GM12878 (cell line): ENCODE measurements at regions not wholly inside any gene's neighbourhood (a gene's known extent, or its start where the extent isn't known, plus 50 kb on each side); places are given as distances from the start of the nearest gene placed in this dataset.
"Not testable (repeated sequence)": the region's sequence is repeated elsewhere in the genome, so short reads cannot be mapped to it uniquely, and the experiment has no call there.

Source experiments
- ATAC-seq: fragments of 200-7000 bp; cut with Tn5 transposase; 3 replicates; pipeline ENCODE4 v1.9.1; 2020; ENCODE audit warnings: mild to moderate bottlenecking, moderate library complexity
- BruUV-seq: library from RNA; stranded (reverse); fragments of 400-500 nt; replicated peaks from 2 replicates; lab custom pipeline; 2021; lab: Mats Ljungman, UMichigan
- CTCF ChIA-PET: fragments of 300-600 bp; sonication (Branson Sonifier 250); formaldehyde crosslinking; extraction: SDS; loops from one replicate; lab custom pipeline; 2021; ENCODE audit warnings: inconsistent platforms; lab: Yijun Ruan, JAX
- POLR2A ChIA-PET: fragments of 350-600 bp; formaldehyde crosslinking; extraction: SDS; loops from one replicate; lab custom pipeline; 2021; ENCODE audit warnings: inconsistent platforms; lab: Charles Lee
- RAD21 ChIA-PET: fragments of 300-600 bp; sonication (Branson Sonifier 250); formaldehyde crosslinking; loops from one replicate; lab custom pipeline; 2023; ENCODE audit warnings: antibody characterized with exemption; ENCODE audit not compliant: unreplicated experiment; lab: Charles Lee
- SMC1A ChIA-PET: fragments of 300-600 bp; sonication (Branson Sonifier 250); formaldehyde crosslinking; loops from one replicate; lab custom pipeline; 2023; ENCODE audit not compliant: unreplicated experiment, uncharacterized antibody; lab: Charles Lee
- DNase-seq: peaks from one replicate; pipeline ENCODE4 v3.0.0-alpha.2; 2011; ENCODE audit warnings: low read depth, low spot score
- FAIRE-seq: peaks from 3 replicates; lab custom pipeline; 2011; peaks lifted over from hg19 to GRCh38; lab: Jason Lieb, UNC
- H2AFZ ChIP-seq: 2 replicates; pipeline ENCODE4 v1.6.0; 2011; ENCODE audit warnings: low read depth, low read length, control low read depth; ENCODE audit not compliant: control insufficient read depth
- H3K27ac ChIP-seq: 2 replicates; pipeline ENCODE4 v1.5.1; 2011; ENCODE audit warnings: control low read depth; ENCODE audit not compliant: control insufficient read depth, insufficient read depth
- H3K27me3 ChIP-seq, 2 experiments: replicated peaks in 1 of 2; 2 replicates each; pipeline versions ENCODE4 v1.6.0 to v1.6.1; 2011; ENCODE audit warnings: low read length in 1 of 2; ENCODE audit not compliant: control insufficient read depth in 2 of 2, insufficient read depth in 2 of 2
- H3K36me3 ChIP-seq, 2 experiments: 2 replicates each; pipeline ENCODE4 v1.5.1; 2011; ENCODE audit warnings: low read length in 1 of 2; ENCODE audit not compliant: control insufficient read depth in 2 of 2, insufficient read depth in 2 of 2
- H3K4me1 ChIP-seq: 2 replicates; pipeline ENCODE4 v1.6.1; 2011; ENCODE audit warnings: mild to moderate bottlenecking, low read length, moderate library complexity, mixed read lengths; ENCODE audit not compliant: control insufficient read depth, insufficient read depth
- H3K4me2 ChIP-seq: 2 replicates; pipeline ENCODE4 v1.6.0; 2011; ENCODE audit warnings: control low read depth; ENCODE audit not compliant: control insufficient read depth, insufficient read depth
- H3K4me3 ChIP-seq: fragments of 200-600 bp; sonication (generic); 2 replicates; pipeline ENCODE4 v1.5.1; 2016
- H3K79me2 ChIP-seq: 2 replicates; pipeline ENCODE4 v1.6.0; 2011; ENCODE audit warnings: low read length; ENCODE audit not compliant: control insufficient read depth, insufficient read depth
- H3K9ac ChIP-seq: 2 replicates; pipeline ENCODE4 v1.8.0; 2011; ENCODE audit warnings: low read length, control low read depth, mixed read lengths; ENCODE audit not compliant: control insufficient read depth, insufficient read depth
- H3K9me3 ChIP-seq: replicated peaks from 3 replicates; pipeline ENCODE4 v1.5.1; 2011; ENCODE audit warnings: mild to moderate bottlenecking, low read length; ENCODE audit not compliant: control insufficient read depth, insufficient read depth
- H4K20me1 ChIP-seq: 2 replicates; pipeline ENCODE4 v1.6.0; 2011; ENCODE audit not compliant: control insufficient read depth, insufficient read depth
- CEBPZ ChIP-seq: fragments of 150-350 bp; IDR thresholded peaks from 2 replicates; pipeline ENCODE4 v1.6.1; 2016; ENCODE audit warnings: low read depth, low read length
- CUX1 ChIP-seq: IDR thresholded peaks from 2 replicates; pipeline ENCODE4 v1.6.1; 2012; ENCODE audit warnings: improper control_type of control experiment, low read depth, low read length; ENCODE audit not compliant: insufficient replicate concordance
- KLF5 ChIP-seq: fragments of 450-650 bp; IDR thresholded peaks from 2 replicates; pipeline ENCODE4 v1.6.1; 2014; ENCODE audit warnings: mild to moderate bottlenecking; ENCODE audit not compliant: partially characterized antibody
- NFYA ChIP-seq: IDR thresholded peaks from 2 replicates; pipeline ENCODE4 v1.6.1; 2011; ENCODE audit warnings: low read depth, mild to moderate bottlenecking, low read length, improper control_type of control experiment, borderline replicate concordance
- POLR2AphosphoS5 ChIP-seq: IDR thresholded peaks from 2 replicates; pipeline ENCODE4 v1.6.1; 2011; ENCODE audit warnings: mild to moderate bottlenecking, low read length, inconsistent platforms
- STAT1 ChIP-seq: fragments of 450-650 bp; conservative IDR thresholded peaks from 2 replicates; pipeline ENCODE4 v1.6.1; 2014; ENCODE audit warnings: antibody characterized with exemption, mild to moderate bottlenecking
- ZNF207 ChIP-seq: fragments of 450-650 bp; IDR thresholded peaks from 2 replicates; pipeline ENCODE4 v1.6.1; 2014; ENCODE audit warnings: antibody characterized with exemption, mild to moderate bottlenecking, borderline replicate concordance
- WGBS: methylation state at CpG from one replicate; pipeline ENCODE4 v1.1.6; 2016; ENCODE audit warnings: low lambda C conversion rate; ENCODE audit not compliant: insufficient replicate concordance, insufficient coverage; ENCODE audit errors: missing lambda C conversion rate; 5-methylcytosine and 5-hydroxymethylcytosine counted together
- in situ Hi-C: fragments of 300-500 bp; cut with MboI; formaldehyde crosslinking; loops from 9 replicates; pipeline ENCODE4 v1.14.3; 2018; ENCODE audit warnings: mixed read lengths
- intact Hi-C: fragments of 100-400 bp; cut with micrococcal nuclease; formaldehyde crosslinking; loops from one replicate; pipeline ENCODE4 v1.14.2; 2022; ENCODE audit not compliant: unreplicated experiment

- RAD21 ChIA-PET, H3K36me3 ChIP-seq, DNase-seq, in situ Hi-C loops, H3K79me2 ChIP-seq, H3K9me3 ChIP-seq, intact Hi-C loops, H3K4me3 ChIP-seq, ATAC-seq, SMC1A ChIA-PET, H3K4me1 ChIP-seq, H4K20me1 ChIP-seq, CTCF ChIA-PET, H3K27ac ChIP-seq, FAIRE-seq, H3K4me2 ChIP-seq, H3K27me3 ChIP-seq, H3K9ac ChIP-seq, H2AFZ ChIP-seq, POLR2A ChIA-PET, BruUV-seq: not testable (repeated sequence)
- WGBS, result 85% methylated on average over 28 of the region's 28 CpGs
Observed at GRCh38 chr20:25857091-25857788, 160.6 kb upstream of the ZNF337 start.

- DNase-seq (no peak), FAIRE-seq (no peak), ATAC-seq (no peak)
- CTCF ChIA-PET, result no interaction called here
- no peaks in the 10 kb centered on the region; the same call in 1 of the 2 replicates for H3K4me1 ChIP-seq
- no peaks in the 10 kb centered on the region for H3K9me3 ChIP-seq
- no peaks in the 10 kb centered on the region for H4K20me1 ChIP-seq
- WGBS, result 77% methylated on average over 21 of the region's 21 CpGs
- no peak overlapping the region for H3K9ac ChIP-seq
- H3K27me3 ChIP-seq, result no peaks in the 10 kb centered on the region; a peak in 1 of 4 replicates
- intact Hi-C loops, result no loop called here
- H3K4me3 ChIP-seq, result no peak overlapping the region
- no peaks in the 10 kb centered on the region for H3K36me3 ChIP-seq
- no peak overlapping the region for H3K4me2 ChIP-seq
- in situ Hi-C loops, result no loop called here
- POLR2A ChIA-PET, result no interaction called here
- BruUV-seq, result no TSS peak
- no peak overlapping the region for H2AFZ ChIP-seq
- no peak overlapping the region for H3K27ac ChIP-seq
- SMC1A ChIA-PET, result no interaction called here
- RAD21 ChIA-PET, result no interaction called here
- H3K79me2 ChIP-seq, result no peaks in the 10 kb centered on the region
- TF ChIP-seq STAT1 (no peak), POLR2AphosphoS5 (no peak), CEBPZ (no peak), ZNF207 (no peak), CUX1 (no peak), KLF5 (no peak), NFYA (no peak)
Observed at GRCh38 chr20:25856256-25856884, 159.7 kb upstream of the ZNF337 start.
